ENCODE measurements at regions not wholly inside any gene's neighbourhood (a gene's known extent, or its start where the extent isn't known, plus 50 kb on each side); places are given as distances from the start of the nearest gene placed in this dataset.

DNA sequence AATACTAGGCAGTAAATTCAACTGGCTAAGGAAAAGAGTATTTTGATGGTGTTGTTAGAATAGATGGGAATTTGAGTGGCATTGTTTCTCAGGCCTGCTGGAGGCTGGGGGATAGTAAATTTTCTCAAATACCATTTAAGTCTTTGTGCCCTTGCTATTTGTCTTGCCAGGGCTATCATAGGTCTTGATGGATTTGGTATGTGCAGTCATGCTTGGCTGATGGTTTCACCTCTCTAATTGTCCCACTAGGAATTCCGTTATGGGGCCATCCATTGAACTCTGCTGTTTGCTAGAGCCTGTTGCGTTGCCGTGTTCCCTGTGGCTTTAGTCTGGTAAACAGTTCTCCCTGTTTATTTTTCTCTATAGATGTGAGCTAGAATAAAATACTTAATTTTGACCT lies 438.1 kb upstream of the FAM98A start:
- TF ChIP-seq, protein P1, sequence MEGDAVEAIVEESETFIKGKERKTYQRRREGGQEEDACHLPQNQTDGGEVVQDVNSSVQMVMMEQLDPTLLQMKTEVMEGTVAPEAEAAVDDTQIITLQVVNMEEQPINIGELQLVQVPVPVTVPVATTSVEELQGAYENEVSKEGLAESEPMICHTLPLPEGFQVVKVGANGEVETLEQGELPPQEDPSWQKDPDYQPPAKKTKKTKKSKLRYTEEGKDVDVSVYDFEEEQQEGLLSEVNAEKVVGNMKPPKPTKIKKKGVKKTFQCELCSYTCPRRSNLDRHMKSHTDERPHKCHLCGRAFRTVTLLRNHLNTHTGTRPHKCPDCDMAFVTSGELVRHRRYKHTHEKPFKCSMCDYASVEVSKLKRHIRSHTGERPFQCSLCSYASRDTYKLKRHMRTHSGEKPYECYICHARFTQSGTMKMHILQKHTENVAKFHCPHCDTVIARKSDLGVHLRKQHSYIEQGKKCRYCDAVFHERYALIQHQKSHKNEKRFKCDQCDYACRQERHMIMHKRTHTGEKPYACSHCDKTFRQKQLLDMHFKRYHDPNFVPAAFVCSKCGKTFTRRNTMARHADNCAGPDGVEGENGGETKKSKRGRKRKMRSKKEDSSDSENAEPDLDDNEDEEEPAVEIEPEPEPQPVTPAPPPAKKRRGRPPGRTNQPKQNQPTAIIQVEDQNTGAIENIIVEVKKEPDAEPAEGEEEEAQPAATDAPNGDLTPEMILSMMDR (IDR thresholded peaks at IDR 0.05; ENCODE audit: low read length, missing control alignments) = no peak
- H3K4me3 ChIP-seq (replicated peaks; ENCODE audit: low read depth, low read length) = no peak overlapping the region
- no peak for DNase-seq (ENCODE audit: low read depth)

DNA sequence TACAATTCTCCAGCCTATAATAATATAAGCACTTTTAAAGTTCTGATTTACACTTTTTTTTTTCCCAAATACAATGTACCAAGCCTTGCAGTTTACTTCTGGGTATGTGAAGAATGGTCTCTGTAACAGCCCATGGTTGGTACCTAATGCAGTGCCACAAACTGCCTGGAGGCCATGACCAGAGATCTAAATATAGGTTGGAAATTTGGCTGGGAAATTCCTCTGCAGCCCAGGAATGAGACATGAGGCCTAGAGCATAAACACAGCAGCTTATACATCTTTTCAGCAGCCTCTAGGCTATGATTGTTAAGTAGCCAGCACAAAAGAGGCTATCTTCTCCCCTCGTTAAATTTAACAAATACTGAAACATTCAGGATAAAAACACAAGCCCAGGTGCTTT lies 432.0 kb upstream of the FAM98A start:
- TF ChIP-seq, protein P1 (IDR thresholded peaks at IDR 0.05; ENCODE audit: low read length, missing control alignments) = no peak
- no peak overlapping the region for H3K4me3 ChIP-seq (replicated peaks; ENCODE audit: low read depth, low read length)

DNA sequence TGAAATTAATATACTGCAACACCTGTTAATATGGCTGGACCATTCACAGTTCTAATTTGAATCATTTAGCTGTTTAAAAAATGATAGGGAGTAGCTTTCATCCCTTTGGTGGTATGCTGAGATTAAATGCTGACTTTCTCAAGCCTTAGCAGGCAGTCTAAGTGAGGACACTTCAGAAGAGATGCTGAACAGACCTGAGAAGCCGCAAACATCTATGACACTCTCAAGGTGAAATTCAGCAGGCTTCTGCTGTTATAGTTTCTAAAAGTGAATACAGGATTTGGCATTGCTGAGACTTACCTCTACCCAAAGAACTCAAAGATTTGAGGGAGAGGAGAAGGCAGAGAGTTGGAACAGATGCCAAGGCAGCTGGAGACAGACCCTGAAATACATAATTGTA lies 431.2 kb upstream of the FAM98A start:
- TF ChIP-seq, protein P1 (IDR thresholded peaks at IDR 0.05; ENCODE audit: low read length, missing control alignments) = no peak
- H3K4me3 ChIP-seq (replicated peaks; ENCODE audit: low read depth, low read length) = no peak overlapping the region
- DNase-seq (ENCODE audit: low read depth) = no peak

More for the DNA sequence above, 432.0 kb upstream of the FAM98A start:
- no peak for DNase-seq (ENCODE audit: low read depth)

DNA sequence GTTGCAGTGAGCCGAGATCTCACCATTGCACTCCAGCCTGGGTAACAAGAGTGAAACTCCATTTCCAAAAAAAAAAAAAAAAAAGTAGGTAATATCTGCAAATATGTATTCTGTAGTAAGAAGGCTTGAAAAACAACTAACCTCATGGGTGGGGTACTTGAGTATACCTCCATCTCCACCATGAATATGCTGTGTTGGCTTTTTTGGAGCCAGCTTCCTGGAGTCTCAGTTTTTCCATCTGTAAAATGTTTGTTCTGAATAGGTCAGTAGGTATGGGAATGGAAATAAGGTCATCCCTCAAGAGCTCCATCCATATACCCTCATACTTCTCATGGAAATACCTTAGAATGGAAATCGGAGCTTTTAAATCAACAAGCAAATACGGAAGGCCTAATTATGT lies 430.0 kb upstream of the FAM98A start:
- H3K4me3 ChIP-seq (replicated peaks; ENCODE audit: low read depth, low read length) = no peak overlapping the region
- TF ChIP-seq, protein P1 (IDR thresholded peaks at IDR 0.05; ENCODE audit: low read length, missing control alignments) = no peak
- no peak for DNase-seq (ENCODE audit: low read depth)

DNA sequence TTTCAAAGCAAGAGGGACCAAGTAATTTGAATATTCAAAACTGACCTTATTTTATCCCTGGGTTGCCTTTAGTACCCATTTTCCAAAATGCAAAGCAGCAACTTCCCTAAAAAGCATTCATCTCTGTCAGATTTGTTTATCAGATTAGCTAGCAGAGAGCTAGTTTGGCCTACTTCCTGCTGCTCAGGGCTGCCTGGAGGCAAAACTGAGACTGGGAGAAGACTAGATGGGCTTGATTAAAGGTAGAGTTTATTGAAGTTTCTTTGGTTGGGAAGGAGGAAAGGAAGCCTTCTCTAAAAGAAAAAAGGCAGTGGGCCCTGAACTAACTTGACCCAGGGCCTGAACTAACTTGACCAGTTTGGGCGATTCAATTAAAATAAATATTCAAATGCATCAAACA lies 426.1 kb upstream of the FAM98A start:
- TF ChIP-seq, protein P1 (IDR thresholded peaks at IDR 0.05; ENCODE audit: low read length, missing control alignments) = no peak
- H3K4me3 ChIP-seq (replicated peaks; ENCODE audit: low read depth, low read length) = no peak overlapping the region
- DNase-seq (ENCODE audit: low read depth) = no peak

DNA sequence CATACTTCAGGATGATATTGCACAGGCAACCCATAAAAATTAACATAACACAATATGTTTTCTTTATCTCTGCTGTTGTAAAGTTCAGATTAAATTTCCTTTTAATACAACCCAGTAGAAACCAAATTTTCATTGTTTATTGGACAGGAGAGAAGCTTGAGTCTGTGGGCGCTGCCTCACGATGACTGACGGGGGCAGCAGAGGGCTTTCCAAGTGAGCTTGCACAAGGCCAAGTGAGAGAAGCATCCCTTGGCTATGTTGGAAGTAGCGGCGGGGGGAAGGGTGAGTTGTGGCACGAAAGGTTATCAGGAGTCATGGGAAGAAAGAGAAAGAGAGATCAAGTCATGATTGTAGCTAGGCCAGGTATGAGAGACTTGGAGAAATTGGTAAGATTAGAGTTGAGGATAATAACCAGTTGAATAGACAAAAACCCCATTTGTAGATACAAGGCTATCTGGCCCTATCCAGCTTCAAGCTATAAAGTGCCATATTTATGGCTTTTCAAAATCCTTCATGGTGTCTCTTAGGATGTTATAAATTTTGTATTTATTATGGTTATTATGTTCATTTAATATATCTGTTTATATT lies 413.7 kb upstream of the FAM98A start:
- DNase-seq (ENCODE audit: low read depth) = peak; percentile 54
- TF ChIP-seq, protein P1 (IDR thresholded peaks at IDR 0.05; ENCODE audit: low read length, missing control alignments) = peak; percentile 68

DNA sequence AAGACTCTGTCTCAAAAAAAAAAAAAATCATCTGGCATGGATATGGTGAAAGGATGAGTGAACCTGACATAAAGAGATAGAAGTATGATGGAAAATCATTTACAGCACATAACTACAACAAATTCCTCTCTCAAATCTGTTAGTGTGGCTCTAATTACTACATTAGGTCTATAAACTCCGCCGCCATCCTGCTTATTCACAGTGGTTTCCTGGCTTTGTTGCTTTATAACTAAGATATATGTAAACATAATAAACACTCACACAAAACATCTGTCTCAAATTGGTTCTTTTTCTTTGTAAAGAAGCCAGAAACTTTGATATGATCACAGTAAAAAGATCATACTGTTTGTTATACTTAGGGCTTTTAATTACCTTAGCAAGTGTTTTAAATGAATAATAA lies 412.6 kb upstream of the FAM98A start:
- no peak overlapping the region for H3K4me3 ChIP-seq (replicated peaks; ENCODE audit: low read depth, low read length)
- TF ChIP-seq, protein P1 (IDR thresholded peaks at IDR 0.05; ENCODE audit: low read length, missing control alignments) = no peak
- no peak for DNase-seq (ENCODE audit: low read depth)

More for the DNA sequence above, 413.7 kb upstream of the FAM98A start:
- no peak overlapping the region for H3K4me3 ChIP-seq (replicated peaks; ENCODE audit: low read depth, low read length)
